ENCODE measurements at regions not wholly inside any gene's neighbourhood (a gene's known extent, or its start where the extent isn't known, plus 50 kb on each side); places are given as distances from the start of the nearest gene placed in this dataset.

- DNase-seq (no peak), ATAC-seq (no peak)
- Histone ChIP-seq H3K4me1 (ENCODE audit: low read depth) (no peaks in the 10 kb centered on the region), H3K36me3 (ENCODE audit: low read depth) (no peaks in the 10 kb centered on the region), H3K4me3 (no peak overlapping the region), H3K9me3 (no peaks in the 10 kb centered on the region)
- intact Hi-C loops (cut with DNase I, micrococcal nuclease): no loop called here
- no peak for TF ChIP-seq CTCF (IDR thresholded peaks at IDR 0.05)
These were observed 66.6 kb upstream of the LIMCH1 start for GRCh38 chr4:41471126-41472071.

DNA sequence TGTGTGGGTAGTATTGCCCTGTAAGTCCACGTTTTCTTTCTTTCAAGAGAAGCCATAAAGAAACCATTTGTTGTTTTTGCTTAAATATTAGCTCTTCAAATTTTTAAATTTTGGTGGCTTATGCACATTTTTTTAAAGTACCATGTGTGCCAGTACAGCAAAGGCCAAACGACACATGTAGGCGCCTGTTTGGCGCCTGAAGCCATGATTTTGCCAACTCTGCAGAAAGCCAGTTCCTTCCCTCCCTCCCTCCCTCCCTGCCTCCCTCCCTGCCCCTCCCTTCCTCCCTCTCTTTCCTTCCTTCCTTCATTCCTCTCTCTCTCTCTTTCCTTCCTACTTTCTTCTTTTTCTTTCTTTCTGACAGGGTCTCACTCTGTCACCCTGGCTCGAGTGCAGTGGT, 65.9 kb upstream of the LIMCH1 start:
- DNase-seq: no peak
- Histone ChIP-seq H3K9me3 (no peaks in the 10 kb centered on the region), H3K4me1 (ENCODE audit: low read depth) (no peaks in the 10 kb centered on the region), H3K36me3 (ENCODE audit: low read depth) (no peaks in the 10 kb centered on the region), H3K4me3 (no peak overlapping the region)
- intact Hi-C loops (cut with DNase I, micrococcal nuclease): no loop called here
- TF ChIP-seq CTCF (IDR thresholded peaks at IDR 0.05): no peak
- ATAC-seq: no peak

DNA sequence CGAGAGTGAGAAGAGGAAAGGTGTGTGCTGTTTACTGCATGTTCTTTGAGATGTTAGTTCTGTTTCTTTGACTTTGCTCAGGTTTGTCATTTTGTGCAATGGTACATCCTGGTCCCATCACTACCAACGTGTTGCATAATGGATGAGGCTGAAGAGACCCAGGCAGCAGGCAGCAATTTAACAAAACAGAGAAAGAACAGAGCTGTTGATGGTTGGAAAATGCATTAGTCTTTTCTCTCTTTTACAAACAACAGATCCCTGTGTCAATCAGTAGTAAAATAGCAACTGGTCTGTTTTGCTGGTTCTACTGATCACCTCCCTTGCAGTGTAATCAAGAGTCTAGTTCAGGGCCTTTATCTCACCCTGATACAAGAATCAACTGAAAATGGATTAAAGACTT, 64.8 kb upstream of the LIMCH1 start:
- H3K36me3 ChIP-seq (ENCODE audit: low read depth): no peaks in the 10 kb centered on the region
- intact Hi-C loops (cut with DNase I, micrococcal nuclease): no loop called here
- TF ChIP-seq CTCF (IDR thresholded peaks at IDR 0.05): no peak
- no peaks in the 10 kb centered on the region for H3K4me1 ChIP-seq (ENCODE audit: low read depth)
- ATAC-seq: no peak
- no peak for DNase-seq
- no peak overlapping the region for H3K4me3 ChIP-seq
- no peaks in the 10 kb centered on the region for H3K9me3 ChIP-seq

DNA sequence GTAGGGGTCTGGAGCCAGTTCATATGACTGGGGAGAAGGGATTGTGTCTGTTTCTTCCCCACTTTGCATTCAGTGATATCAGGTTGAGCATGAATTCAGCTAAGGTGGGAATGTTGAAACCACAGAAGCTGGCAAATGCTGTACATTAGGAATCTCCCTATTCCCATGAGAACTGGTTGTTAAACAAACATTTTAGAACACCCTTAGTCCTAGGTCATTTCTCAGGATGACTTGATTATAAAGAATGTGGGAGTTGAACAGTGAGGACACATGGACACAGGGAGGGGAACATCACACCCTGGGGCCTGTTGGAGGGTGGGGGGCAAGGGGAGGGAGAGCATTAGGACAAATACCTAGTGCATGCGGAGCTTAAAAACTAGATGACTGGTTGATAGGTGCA, 62.6 kb upstream of the LIMCH1 start:
- no peaks in the 10 kb centered on the region for H3K9me3 ChIP-seq
- TF ChIP-seq CTCF (IDR thresholded peaks at IDR 0.05): no peak
- no peaks in the 10 kb centered on the region for H3K4me1 ChIP-seq (ENCODE audit: low read depth)
- H3K36me3 ChIP-seq (ENCODE audit: low read depth): no peaks in the 10 kb centered on the region
- DNase-seq: no peak
- no peak overlapping the region for H3K4me3 ChIP-seq
- intact Hi-C loops (cut with DNase I, micrococcal nuclease): no loop called here
- ATAC-seq: no peak

DNA sequence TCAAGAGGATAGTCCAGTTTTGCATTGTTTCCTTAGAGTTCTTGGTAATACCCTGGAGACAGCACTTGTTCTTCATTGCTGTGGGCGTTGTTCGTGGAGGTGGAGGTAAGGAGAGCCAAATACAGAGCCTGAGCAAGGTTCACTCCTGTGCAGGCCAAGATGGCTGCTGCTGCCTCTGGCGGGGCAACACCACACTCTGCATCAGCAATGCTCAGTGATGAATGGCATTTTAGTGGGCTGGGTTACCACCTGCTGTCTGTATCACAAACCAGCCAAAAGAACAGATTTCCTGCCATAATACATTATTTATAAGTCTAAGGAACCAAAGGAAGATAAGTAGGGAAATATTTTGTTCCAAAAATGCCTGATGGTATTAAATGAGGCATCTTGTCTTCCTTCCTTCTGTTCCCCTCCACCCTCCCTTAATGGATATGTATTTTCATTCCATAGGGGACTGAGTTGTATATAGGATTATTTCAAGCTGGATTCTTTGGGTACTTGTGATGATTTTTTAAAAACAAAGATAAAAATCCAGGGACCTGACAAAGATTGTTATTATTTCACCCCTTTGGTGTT, 61.6 kb upstream of the LIMCH1 start:
- DNase-seq: no peak
- intact Hi-C loops (cut with DNase I, micrococcal nuclease): no loop called here
- no peaks in the 10 kb centered on the region for H3K36me3 ChIP-seq (ENCODE audit: low read depth)
- TF ChIP-seq CTCF (IDR thresholded peaks at IDR 0.05): no peak
- no peaks in the 10 kb centered on the region for H3K9me3 ChIP-seq
- no peak overlapping the region for H3K4me3 ChIP-seq
- no peaks in the 10 kb centered on the region for H3K4me1 ChIP-seq (ENCODE audit: low read depth)
- ATAC-seq: no peak

Measured in mucosa of descending colon (tissue), 3 donors.